Stimulated activated naive B cell treated with anti-CD40 and anti-IgM and Interleukin-4, amounts not matched to agents 10 μg/mL and 1 μg/mL and 100 μg/mL, for 72 hours (primary cell): ENCODE measurements at regions not wholly inside any gene's neighbourhood (a gene's known extent, or its start where the extent isn't known, plus 50 kb on each side); places are given as distances from the start of the nearest gene placed in this dataset.

ENCODE experiments used
- ATAC-seq, 2 donors: fragments of 150-1000 bp; cut with Tn5 transposase; replicated peaks; 2 replicates each; pipeline ENCODE4 v1.10.0; 2021; ENCODE audit warnings: moderate library complexity in 1 of 2
- DNase-seq: peaks from one replicate; pipeline ENCODE4 v3.0.0; 2021
- H3K27ac Mint-ChIP-seq: one replicate; pipeline ENCODE4 v1.8.0; 2022; ENCODE audit warnings: mild to moderate bottlenecking, mixed read lengths
- H3K27me3 Mint-ChIP-seq, 2 donors: one replicate each; pipeline ENCODE4 v1.8.0; 2022; ENCODE audit warnings: mixed read lengths in 2 of 2
- H3K36me3 Mint-ChIP-seq, 2 donors: one replicate each; pipeline ENCODE4 v1.8.0; 2022; ENCODE audit warnings: mixed read lengths in 2 of 2, mild to moderate bottlenecking in 1 of 2
- H3K4me1 Mint-ChIP-seq, 2 donors: one replicate each; pipeline ENCODE4 v1.8.0; 2022; ENCODE audit warnings: mixed read lengths in 2 of 2, mild to moderate bottlenecking in 1 of 2
- H3K4me3 Mint-ChIP-seq, 2 donors: one replicate each; pipeline ENCODE4 v1.8.0; 2022; ENCODE audit warnings: mild to moderate bottlenecking in 2 of 2, mixed read lengths in 2 of 2, moderate library complexity in 1 of 2
- H3K9me3 Mint-ChIP-seq, 2 donors: one replicate each; pipeline ENCODE4 v1.8.0; 2022; ENCODE audit warnings: mixed read lengths in 2 of 2, mild to moderate bottlenecking in 1 of 2

GRCh38 chr10:36722777-36723176, 402.6 kb upstream of the ANKRD30A start:
- no peaks in the 10 kb centered on the region for H3K36me3 Mint-ChIP-seq
- ATAC-seq (no peak), DNase-seq (no peak)
- no peaks in the 10 kb centered on the region for H3K4me1 Mint-ChIP-seq
- no peak overlapping the region for H3K27ac Mint-ChIP-seq
- no peak overlapping the region for H3K4me3 Mint-ChIP-seq
- no peaks in the 10 kb centered on the region for H3K9me3 Mint-ChIP-seq
- peaks cover 0 to 4% of the 10 kb centered on the region in 2 donors for H3K27me3 Mint-ChIP-seq

- Mint-ChIP-seq H3K9me3 (no peaks in the 10 kb centered on the region), H3K36me3 (no peaks in the 10 kb centered on the region), H3K27ac (no peak overlapping the region), H3K27me3 (peaks cover 0 to 4% of the 10 kb centered on the region in 2 donors), H3K4me3 (no peak overlapping the region), H3K4me1 (no peaks in the 10 kb centered on the region)
- DNase-seq (no peak), ATAC-seq (no peak)
Observed at GRCh38 chr10:36721871-36722270, 403.5 kb upstream of the ANKRD30A start.

GRCh38 chr10:36720895-36721294, 404.5 kb upstream of the ANKRD30A start:
- H3K27ac Mint-ChIP-seq: no peak overlapping the region
- no peaks in the 10 kb centered on the region for H3K9me3 Mint-ChIP-seq
- no peak for ATAC-seq
- H3K4me1 Mint-ChIP-seq: no peaks in the 10 kb centered on the region
- H3K36me3 Mint-ChIP-seq: no peaks in the 10 kb centered on the region
- H3K27me3 Mint-ChIP-seq: peaks cover 0 to 4% of the 10 kb centered on the region in 2 donors
- no peak for DNase-seq
- H3K4me3 Mint-ChIP-seq: no peak overlapping the region

- Mint-ChIP-seq H3K36me3 (no peaks in the 10 kb centered on the region), H3K27me3 (no peaks in the 10 kb centered on the region), H3K4me3 (no peak overlapping the region), H3K9me3 (no peaks in the 10 kb centered on the region), H3K27ac (no peak overlapping the region), H3K4me1 (no peaks in the 10 kb centered on the region)
- ATAC-seq (peak in 1 of 2 donors; percentile 29), DNase-seq (no peak)
Observed at GRCh38 chr10:36717118-36717517, 408.3 kb upstream of the ANKRD30A start.

- Mint-ChIP-seq H3K4me3 (no peak overlapping the region), H3K27me3 (no peaks in the 10 kb centered on the region), H3K9me3 (no peaks in the 10 kb centered on the region), H3K27ac (no peak overlapping the region), H3K4me1 (no peaks in the 10 kb centered on the region), H3K36me3 (no peaks in the 10 kb centered on the region)
- ATAC-seq: no peak
- no peak for DNase-seq
Observed at GRCh38 chr10:36716291-36716690, 409.1 kb upstream of the ANKRD30A start.

GRCh38 chr10:36712695-36713094, 412.7 kb upstream of the ANKRD30A start:
- Mint-ChIP-seq H3K36me3 (no peaks in the 10 kb centered on the region), H3K27me3 (no peaks in the 10 kb centered on the region), H3K27ac (no peak overlapping the region), H3K4me3 (no peak overlapping the region), H3K9me3 (no peaks in the 10 kb centered on the region), H3K4me1 (no peaks in the 10 kb centered on the region)
- ATAC-seq: no peak
- no peak for DNase-seq

- Mint-ChIP-seq H3K27ac (no peak overlapping the region), H3K4me3 (no peak overlapping the region), H3K4me1 (no peaks in the 10 kb centered on the region), H3K27me3 (no peaks in the 10 kb centered on the region), H3K36me3 (no peaks in the 10 kb centered on the region), H3K9me3 (no peaks in the 10 kb centered on the region)
- no peak for ATAC-seq
- no peak for DNase-seq
Observed at GRCh38 chr10:36711361-36711760, 414.0 kb upstream of the ANKRD30A start.

- ATAC-seq (no peak), DNase-seq (no peak)
- H3K36me3 Mint-ChIP-seq: no peaks in the 10 kb centered on the region
- H3K27ac Mint-ChIP-seq: no peak overlapping the region
- H3K4me3 Mint-ChIP-seq: no peak overlapping the region
- peaks cover 4% of the 10 kb centered on the region in 2 donors for H3K9me3 Mint-ChIP-seq
- H3K4me1 Mint-ChIP-seq: no peaks in the 10 kb centered on the region
- no peaks in the 10 kb centered on the region for H3K27me3 Mint-ChIP-seq
Observed at GRCh38 chr10:36704124-36704523, 421.3 kb upstream of the ANKRD30A start.

- Mint-ChIP-seq H3K27me3 (no peaks in the 10 kb centered on the region), H3K36me3 (no peaks in the 10 kb centered on the region), H3K4me1 (no peaks in the 10 kb centered on the region), H3K4me3 (no peak overlapping the region), H3K27ac (no peak overlapping the region), H3K9me3 (peaks cover 4% of the 10 kb centered on the region in 2 donors)
- no peak for DNase-seq
- no peak for ATAC-seq
Observed at GRCh38 chr10:36703179-36703578, 422.2 kb upstream of the ANKRD30A start.

- Mint-ChIP-seq H3K4me1 (no peaks in the 10 kb centered on the region), H3K27ac (no peak overlapping the region), H3K9me3 (peaks cover 5 to 8% of the 10 kb centered on the region in 2 donors), H3K4me3 (no peak overlapping the region), H3K27me3 (no peaks in the 10 kb centered on the region), H3K36me3 (no peaks in the 10 kb centered on the region)
- no peak for ATAC-seq
- no peak for DNase-seq
Observed at GRCh38 chr10:36700123-36700522, 425.3 kb upstream of the ANKRD30A start.

- Mint-ChIP-seq H3K4me1 (no peaks in the 10 kb centered on the region), H3K27ac (no peak overlapping the region), H3K4me3 (no peak overlapping the region), H3K36me3 (no peaks in the 10 kb centered on the region), H3K9me3 (peaks cover 1 to 4% of the 10 kb centered on the region in 2 donors), H3K27me3 (no peaks in the 10 kb centered on the region)
- ATAC-seq (no peak), DNase-seq (no peak)
Observed at GRCh38 chr10:36692759-36693158, 432.6 kb upstream of the ANKRD30A start.

GRCh38 chr10:36688717-36689116, 436.7 kb upstream of the ANKRD30A start:
- Mint-ChIP-seq H3K4me3 (no peak overlapping the region), H3K27ac (no peak overlapping the region), H3K4me1 (no peaks in the 10 kb centered on the region), H3K9me3 (peaks cover 0 to 9% of the 10 kb centered on the region in 2 donors), H3K36me3 (no peaks in the 10 kb centered on the region), H3K27me3 (no peaks in the 10 kb centered on the region)
- no peak for ATAC-seq
- no peak for DNase-seq

- Mint-ChIP-seq H3K27ac (no peak overlapping the region), H3K4me3 (no peak overlapping the region), H3K9me3 (peaks cover 0 to 9% of the 10 kb centered on the region in 2 donors), H3K36me3 (no peaks in the 10 kb centered on the region), H3K4me1 (no peaks in the 10 kb centered on the region), H3K27me3 (no peaks in the 10 kb centered on the region)
- ATAC-seq (no peak), DNase-seq (no peak)
Observed at GRCh38 chr10:36683421-36683820, 442.0 kb upstream of the ANKRD30A start.

- Mint-ChIP-seq H3K4me3 (no peak overlapping the region), H3K9me3 (peaks cover 0 to 2% of the 10 kb centered on the region in 2 donors), H3K27me3 (no peaks in the 10 kb centered on the region), H3K4me1 (no peaks in the 10 kb centered on the region), H3K36me3 (no peaks in the 10 kb centered on the region), H3K27ac (no peak overlapping the region)
- DNase-seq: no peak
- ATAC-seq: no peak
Observed at GRCh38 chr10:36681751-36682632, 443.4 kb upstream of the ANKRD30A start.

GRCh38 chr10:36679554-36679953, 445.8 kb upstream of the ANKRD30A start:
- H3K27ac Mint-ChIP-seq: no peak overlapping the region
- H3K4me1 Mint-ChIP-seq: no peaks in the 10 kb centered on the region
- no peak overlapping the region for H3K4me3 Mint-ChIP-seq
- no peaks in the 10 kb centered on the region for H3K9me3 Mint-ChIP-seq
- ATAC-seq: no peak
- H3K27me3 Mint-ChIP-seq: no peaks in the 10 kb centered on the region
- DNase-seq: no peak
- H3K36me3 Mint-ChIP-seq: no peaks in the 10 kb centered on the region
